ENCODE measurements at regions not wholly inside any gene's neighbourhood (a gene's known extent, or its start where the extent isn't known, plus 50 kb on each side); places are given as distances from the start of the nearest gene placed in this dataset.

DNA sequence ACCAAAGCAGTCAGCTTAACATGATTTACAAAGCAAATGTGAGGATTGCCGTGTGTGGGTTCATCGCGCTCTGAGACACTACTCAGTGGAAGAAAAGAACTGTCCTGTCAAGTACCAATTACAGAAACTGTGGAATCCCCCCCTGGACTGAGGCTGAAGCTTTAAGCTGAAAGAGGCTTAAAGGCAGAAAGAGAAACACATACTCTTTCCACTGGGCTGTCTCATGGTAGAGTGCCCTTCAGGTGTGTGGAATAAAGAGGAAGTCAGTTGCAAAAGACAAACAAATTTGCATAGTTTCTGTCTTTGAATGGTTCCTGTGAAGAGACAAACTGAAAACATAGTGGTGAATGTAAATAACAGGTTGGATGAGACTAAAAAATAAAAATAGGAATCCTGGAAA lies 560.4 kb upstream of the SYNCRIP start:
- TF ChIP-seq, protein P1, sequence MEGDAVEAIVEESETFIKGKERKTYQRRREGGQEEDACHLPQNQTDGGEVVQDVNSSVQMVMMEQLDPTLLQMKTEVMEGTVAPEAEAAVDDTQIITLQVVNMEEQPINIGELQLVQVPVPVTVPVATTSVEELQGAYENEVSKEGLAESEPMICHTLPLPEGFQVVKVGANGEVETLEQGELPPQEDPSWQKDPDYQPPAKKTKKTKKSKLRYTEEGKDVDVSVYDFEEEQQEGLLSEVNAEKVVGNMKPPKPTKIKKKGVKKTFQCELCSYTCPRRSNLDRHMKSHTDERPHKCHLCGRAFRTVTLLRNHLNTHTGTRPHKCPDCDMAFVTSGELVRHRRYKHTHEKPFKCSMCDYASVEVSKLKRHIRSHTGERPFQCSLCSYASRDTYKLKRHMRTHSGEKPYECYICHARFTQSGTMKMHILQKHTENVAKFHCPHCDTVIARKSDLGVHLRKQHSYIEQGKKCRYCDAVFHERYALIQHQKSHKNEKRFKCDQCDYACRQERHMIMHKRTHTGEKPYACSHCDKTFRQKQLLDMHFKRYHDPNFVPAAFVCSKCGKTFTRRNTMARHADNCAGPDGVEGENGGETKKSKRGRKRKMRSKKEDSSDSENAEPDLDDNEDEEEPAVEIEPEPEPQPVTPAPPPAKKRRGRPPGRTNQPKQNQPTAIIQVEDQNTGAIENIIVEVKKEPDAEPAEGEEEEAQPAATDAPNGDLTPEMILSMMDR (IDR thresholded peaks at IDR 0.05) = no peak
- no peak for TF ChIP-seq ZFX (IDR thresholded peaks at IDR 0.05; ENCODE audit: borderline replicate concordance)

Data from 22Rv1 (cell line).